GM21717 (cell line): ENCODE measurements at regions not wholly inside any gene's neighbourhood (a gene's known extent, or its start where the extent isn't known, plus 50 kb on each side); places are given as distances from the start of the nearest gene placed in this dataset.
A peak's percentile ranks its signal among the peaks of the same experiment; 100 is the strongest.
"Not testable (repeated sequence)": the region's sequence is repeated elsewhere in the genome, so short reads cannot be mapped to it uniquely, and the experiment has no call there.

Experiments used
- ATAC-seq: cut with Tn5 transposase; IDR thresholded peaks from one replicate; pipeline ENCODE4 v1.9.1; 2021; ENCODE audit warnings: mild to moderate bottlenecking, moderate library complexity; ENCODE audit not compliant: unreplicated experiment

GRCh38 chr1:90864681-90865080, 147.6 kb upstream of the BARHL2 start:
- ATAC-seq: no peak

GRCh38 chr1:90862782-90863181, 145.7 kb upstream of the BARHL2 start:
- no peak for ATAC-seq

GRCh38 chr1:90861421-90861820, 144.3 kb upstream of the BARHL2 start:
- not testable (repeated sequence) for ATAC-seq

- ATAC-seq: no peak
Observed at GRCh38 chr1:90856463-90857007, 139.4 kb upstream of the BARHL2 start.

- no peak for ATAC-seq
Observed at GRCh38 chr1:90854397-90854924, 137.4 kb upstream of the BARHL2 start.

GRCh38 chr1:90851711-90852050, 134.6 kb upstream of the BARHL2 start:
- no peak for ATAC-seq

- ATAC-seq: peak; percentile 97
Observed at GRCh38 chr1:90850898-90851710, 134.0 kb upstream of the BARHL2 start.

GRCh38 chr1:90850181-90850897, 133.2 kb upstream of the BARHL2 start:
- no peak for ATAC-seq

GRCh38 chr1:90841473-90841872, 124.4 kb upstream of the BARHL2 start:
- ATAC-seq: no peak

- ATAC-seq: no peak
Observed at GRCh38 chr1:90840352-90840751, 123.2 kb upstream of the BARHL2 start.

GRCh38 chr1:90839323-90839722, 122.2 kb upstream of the BARHL2 start:
- ATAC-seq: no peak

- ATAC-seq: no peak
Observed at GRCh38 chr1:90838720-90839119, 121.6 kb upstream of the BARHL2 start.

GRCh38 chr1:90837420-90837819, 120.3 kb upstream of the BARHL2 start:
- ATAC-seq: no peak

GRCh38 chr1:90836345-90836679, 119.2 kb upstream of the BARHL2 start:
- no peak for ATAC-seq

- ATAC-seq: no peak
Observed at GRCh38 chr1:90835661-90836344, 118.7 kb upstream of the BARHL2 start.

GRCh38 chr1:90834886-90835660, 118.0 kb upstream of the BARHL2 start:
- no peak for ATAC-seq

GRCh38 chr1:90834354-90834885, 117.3 kb upstream of the BARHL2 start:
- no peak for ATAC-seq

- ATAC-seq: no peak
Observed at GRCh38 chr1:90833466-90834110, 116.5 kb upstream of the BARHL2 start.

- ATAC-seq: no peak
Observed at GRCh38 chr1:90831910-90832309, 114.8 kb upstream of the BARHL2 start.

- ATAC-seq: no peak
Observed at GRCh38 chr1:90826834-90827233, 109.7 kb upstream of the BARHL2 start.
